HG03175 (cell line): ENCODE measurements at regions not wholly inside any gene's neighbourhood (a gene's known extent, or its start where the extent isn't known, plus 50 kb on each side); places are given as distances from the start of the nearest gene placed in this dataset.
A peak's percentile ranks its signal among the peaks of the same experiment; 100 is the strongest.
"Not testable (repeated sequence)": the region's sequence is repeated elsewhere in the genome, so short reads cannot be mapped to it uniquely, and the experiment has no call there.

Experiments
- ATAC-seq: cut with Tn5 transposase; IDR thresholded peaks from one replicate; pipeline ENCODE4 v1.9.1; 2021; ENCODE audit warnings: mild to moderate bottlenecking, moderate library complexity; ENCODE audit not compliant: unreplicated experiment

GRCh38 chr9:71286146-71286545 is 164.7 kb upstream of the TRPM3 start:
- ATAC-seq = no peak

GRCh38 chr9:71285191-71285656 is 163.8 kb upstream of the TRPM3 start:
- peak; percentile 91 for ATAC-seq

- not testable (repeated sequence) for ATAC-seq
These were observed 160.7 kb upstream of the TRPM3 start for GRCh38 chr9:71282116-71282515.

DNA sequence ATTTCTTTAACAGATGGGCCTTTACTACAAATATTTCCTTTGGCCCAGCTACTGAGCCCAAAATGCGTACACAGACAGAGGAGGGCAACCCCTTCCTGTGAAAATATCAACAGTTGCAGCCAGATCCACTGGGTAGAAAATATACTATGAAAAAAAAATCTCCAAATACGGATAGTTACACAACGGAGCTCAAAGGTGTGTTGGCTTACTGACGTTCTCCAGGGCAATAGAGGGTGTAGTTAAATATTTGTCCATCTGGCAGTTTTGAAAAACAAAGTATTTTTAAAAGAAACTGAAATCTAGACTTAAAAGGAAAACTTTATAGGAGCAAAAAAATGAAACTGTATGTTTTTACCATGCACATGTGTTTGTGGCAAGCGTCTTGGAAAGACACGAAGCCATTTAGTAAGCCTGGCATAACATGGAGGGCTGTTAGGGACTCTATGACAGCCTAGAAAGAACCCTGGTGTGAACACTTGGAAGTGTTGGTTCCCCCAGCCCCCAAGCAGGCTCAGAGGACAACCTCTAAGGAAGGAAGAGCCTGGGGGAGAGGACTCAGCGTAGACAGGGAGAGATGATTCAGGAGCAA is 157.8 kb upstream of the TRPM3 start:
- no peak for ATAC-seq

- ATAC-seq = no peak
These were observed 152.2 kb upstream of the TRPM3 start for GRCh38 chr9:71273613-71274012.

DNA sequence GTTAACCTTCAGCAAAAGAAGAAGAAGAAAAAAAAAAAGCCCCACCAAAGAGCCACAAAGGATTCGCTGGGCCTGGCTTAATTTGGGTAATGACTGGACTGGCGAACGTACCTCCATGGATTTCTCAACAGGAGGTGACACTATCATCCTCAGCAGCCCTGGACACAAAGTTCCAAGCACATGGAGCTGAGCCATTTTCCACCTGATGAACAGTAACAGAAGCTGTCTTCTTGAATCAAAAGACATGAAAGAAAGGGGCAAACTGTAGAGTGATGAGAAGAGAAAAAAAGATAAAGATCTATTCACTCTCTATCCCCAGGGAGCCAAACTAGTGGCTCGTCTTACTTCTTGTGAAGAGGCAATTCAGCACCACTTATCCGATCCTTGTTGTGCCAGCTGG is 150.2 kb upstream of the TRPM3 start:
- ATAC-seq = no peak

DNA sequence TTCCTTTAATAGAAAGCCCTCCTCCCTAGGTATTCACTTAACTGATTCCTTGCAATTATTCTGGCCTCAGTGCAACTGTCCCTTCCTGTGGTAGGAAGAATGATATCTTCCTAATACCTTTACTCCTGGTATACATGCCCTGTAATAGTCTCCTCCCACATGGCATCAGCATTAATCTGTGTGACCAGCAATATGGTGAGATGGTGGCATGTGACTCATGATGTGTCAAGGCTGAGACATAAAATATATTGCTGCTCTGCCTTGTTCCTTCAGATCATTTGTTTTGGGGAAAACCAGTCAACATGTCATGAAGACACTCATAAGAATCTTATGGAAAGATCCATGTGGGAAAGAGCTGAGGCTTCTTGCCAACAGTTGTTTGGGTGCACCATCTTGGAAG is 149.1 kb upstream of the TRPM3 start:
- ATAC-seq = no peak

DNA sequence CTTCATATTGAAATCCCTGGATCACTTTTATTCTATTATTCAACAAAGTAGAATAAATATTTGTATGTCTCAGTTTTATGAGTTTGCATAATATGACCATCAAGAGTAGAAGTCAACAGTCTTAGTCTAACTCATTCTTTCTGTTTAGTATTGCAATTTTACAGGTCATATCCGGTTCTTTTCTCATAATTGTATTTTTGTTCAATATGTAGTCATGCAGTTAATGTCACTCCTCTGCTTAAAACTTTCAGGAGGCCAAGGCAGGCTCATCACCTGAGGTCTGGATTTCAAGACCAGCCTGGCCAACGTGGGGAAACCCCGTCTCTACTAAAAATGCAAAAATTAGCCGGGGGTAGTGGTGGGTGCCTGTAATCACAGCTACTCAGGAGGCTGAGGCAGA is 148.4 kb upstream of the TRPM3 start:
- ATAC-seq = no peak

DNA sequence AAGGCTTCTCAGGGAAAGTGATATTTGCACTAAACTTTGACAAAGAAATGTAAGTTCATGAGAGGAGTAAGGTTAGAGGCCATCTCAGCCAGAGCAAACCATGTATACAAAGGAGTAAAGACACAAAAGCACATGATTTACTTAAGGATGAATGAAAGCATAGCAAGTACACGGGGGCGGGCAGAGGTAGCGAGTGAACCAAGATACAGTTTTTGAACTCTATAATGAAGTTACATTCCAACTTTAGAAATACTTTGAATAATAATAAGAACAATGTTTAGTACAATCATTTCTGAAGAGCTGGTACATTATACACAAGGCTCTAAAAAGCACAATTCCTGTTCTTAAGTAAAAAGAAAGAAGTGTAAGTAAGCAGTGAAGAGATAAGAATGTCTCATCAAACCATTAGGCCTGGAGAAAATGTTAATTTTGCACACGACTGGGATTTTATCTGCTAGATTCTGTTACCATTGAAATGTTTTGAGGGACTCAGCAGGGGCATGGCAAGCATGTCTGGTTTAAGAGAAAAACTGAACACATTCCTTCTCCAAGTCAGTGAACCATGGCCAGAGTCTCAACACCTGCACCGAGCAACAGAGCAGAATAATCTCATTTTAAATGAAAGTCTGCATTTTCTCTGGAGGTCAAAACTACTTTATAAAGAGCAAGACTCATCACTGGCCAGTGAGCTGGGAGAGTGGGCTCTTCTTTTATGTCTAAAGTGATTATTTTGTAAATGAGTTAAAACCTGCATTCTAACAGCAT is 147.6 kb upstream of the TRPM3 start:
- ATAC-seq = no peak

DNA sequence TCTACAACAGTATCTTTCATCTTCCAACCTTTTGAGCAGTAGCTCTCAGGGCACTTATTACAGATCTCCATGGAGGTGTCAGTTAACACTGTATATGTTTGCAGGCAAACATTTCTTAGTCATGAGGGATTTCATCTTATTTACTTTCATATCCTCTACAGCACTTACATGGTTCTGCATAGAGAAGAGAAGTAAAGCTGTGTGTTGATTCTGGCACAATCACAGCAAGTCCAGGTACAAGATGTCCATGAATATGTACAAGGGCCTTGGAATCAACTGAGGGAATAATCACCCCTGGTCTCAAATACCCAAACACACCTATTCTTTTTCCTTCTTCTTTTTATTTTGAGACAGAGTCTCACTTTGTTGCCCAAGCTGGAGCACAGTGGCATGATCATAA is 142.0 kb upstream of the TRPM3 start:
- ATAC-seq = no peak

- ATAC-seq = not testable (repeated sequence)
These were observed 139.0 kb upstream of the TRPM3 start for GRCh38 chr9:71260419-71260818.

DNA sequence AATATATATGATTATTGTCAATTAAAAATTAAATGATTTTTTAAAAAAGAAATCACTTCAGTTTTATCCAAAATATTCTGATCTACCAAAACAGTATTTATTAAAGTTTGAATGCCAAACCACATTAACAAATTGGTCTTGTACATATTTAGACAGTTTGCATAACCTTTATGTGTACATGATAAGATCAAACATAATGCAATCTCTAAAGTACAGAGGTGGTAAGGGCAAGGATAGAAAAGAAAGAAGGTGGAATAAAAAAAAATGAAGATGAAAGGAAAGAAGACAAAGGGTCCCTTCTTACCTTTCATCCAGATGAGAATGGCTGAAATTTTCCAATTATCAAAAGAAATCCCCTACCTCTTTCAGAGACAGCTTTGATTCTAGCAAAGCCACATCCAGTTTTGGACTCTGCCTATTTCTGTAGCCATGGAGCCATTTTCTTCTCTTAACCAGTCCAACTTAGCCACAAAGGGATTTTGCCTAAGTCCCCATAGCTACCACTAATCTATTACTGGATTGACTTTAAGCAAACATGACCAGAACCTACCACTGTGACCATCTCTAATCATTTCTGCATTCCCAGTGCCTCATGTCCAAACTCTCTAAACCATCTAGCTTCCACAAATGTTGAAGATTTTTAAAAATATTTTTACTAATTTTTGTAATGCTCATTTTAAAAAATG is 133.3 kb upstream of the TRPM3 start:
- ATAC-seq = no peak

GRCh38 chr9:71253011-71253410 is 131.6 kb upstream of the TRPM3 start:
- ATAC-seq = no peak

GRCh38 chr9:71250581-71250980 is 129.2 kb upstream of the TRPM3 start:
- no peak for ATAC-seq

DNA sequence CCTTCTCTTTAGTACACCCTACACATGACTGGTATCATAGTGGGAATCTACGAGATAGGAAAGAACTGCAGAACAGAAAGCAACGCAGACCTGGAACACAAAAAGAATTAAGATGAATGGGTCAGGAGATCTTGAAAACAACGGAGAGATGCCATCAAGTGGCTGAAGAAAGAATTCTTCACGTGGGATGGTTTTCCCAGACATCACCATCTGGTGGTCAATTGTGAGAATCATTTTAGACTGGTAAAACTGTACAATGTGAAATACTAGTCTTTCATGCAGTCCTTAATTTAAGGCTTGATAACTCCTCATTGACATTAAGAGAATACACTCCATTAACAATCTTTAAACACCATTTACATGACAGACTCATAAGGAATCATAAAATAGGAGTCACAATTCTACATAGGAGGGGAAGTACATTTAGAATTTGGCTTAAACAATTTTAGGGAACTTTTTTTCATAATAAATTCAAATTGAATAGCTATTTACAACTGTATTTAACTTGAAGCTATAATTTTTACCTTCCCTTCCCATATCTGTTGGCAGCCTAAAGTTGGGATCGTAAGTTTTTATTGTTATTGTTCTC is 128.4 kb upstream of the TRPM3 start:
- peak; percentile 77 for ATAC-seq

DNA sequence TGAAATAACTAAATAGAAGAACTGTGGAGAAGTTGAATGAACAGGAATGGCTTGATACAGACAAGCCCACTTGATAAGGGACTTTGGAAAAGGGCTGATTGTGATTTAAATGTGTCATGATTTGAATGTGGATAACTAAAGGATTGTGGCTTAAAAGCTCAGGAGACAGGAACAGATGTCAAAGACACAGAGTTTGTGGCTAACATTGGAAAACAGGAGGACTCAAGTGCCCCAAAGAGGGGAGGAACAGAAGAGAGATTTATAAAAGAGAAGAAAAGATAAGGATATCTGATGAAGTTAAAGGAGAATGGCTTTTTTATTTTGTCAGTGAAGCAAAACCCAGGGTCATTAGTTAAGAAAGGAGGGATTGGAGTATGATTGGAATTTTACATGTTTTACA is 124.2 kb upstream of the TRPM3 start:
- no peak for ATAC-seq

GRCh38 chr9:71243951-71244350 is 122.5 kb upstream of the TRPM3 start:
- ATAC-seq = no peak

DNA sequence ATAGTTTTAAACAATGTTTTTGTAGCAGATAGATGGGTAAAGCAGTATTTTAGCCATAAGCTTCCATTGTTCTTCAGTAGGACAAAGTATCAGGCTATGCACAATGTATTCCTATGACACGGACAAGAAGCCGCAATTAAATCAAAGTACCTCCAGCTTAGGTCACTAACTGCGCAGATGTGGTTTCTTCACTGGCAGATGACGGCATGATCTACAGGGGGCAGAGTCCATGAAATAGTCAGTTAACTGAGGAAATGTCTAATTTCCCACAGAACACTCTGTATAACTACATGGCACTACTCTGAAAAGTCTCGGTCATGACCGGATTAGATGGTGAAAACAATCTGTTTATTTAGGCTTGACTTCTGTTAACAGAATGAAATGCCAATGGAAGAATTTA is 120.7 kb upstream of the TRPM3 start:
- no peak for ATAC-seq

DNA sequence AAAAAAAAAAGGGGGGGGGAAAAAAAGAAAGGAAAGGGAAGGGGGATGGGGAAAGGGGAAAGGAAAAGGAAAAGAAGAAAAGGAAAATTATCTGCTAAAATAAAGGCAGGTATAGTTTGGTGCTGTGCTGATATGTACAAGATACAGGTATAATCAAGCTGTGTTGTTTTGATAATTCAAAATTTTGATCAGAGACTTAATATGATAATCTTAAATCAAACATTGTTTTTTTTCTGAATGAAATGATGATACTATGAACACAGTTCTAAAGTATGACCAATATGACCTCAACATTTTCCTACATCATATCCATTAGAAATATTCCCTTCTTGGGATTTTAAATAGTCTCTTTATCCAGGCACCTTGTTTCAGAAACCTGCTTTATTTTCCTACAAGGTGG is 115.6 kb upstream of the TRPM3 start:
- ATAC-seq = no peak

- ATAC-seq = no peak
These were observed 112.2 kb upstream of the TRPM3 start for GRCh38 chr9:71233646-71234045.

- ATAC-seq = no peak
These were observed 102.6 kb upstream of the TRPM3 start for GRCh38 chr9:71223953-71224538.
